Lung (tissue), 11 donors: ENCODE measurements at regions not wholly inside any gene's neighbourhood (a gene's known extent, or its start where the extent isn't known, plus 50 kb on each side); places are given as distances from the start of the nearest gene placed in this dataset.

Experiments
- ATAC-seq: fragments of 200-7000 bp; cut with Tn5 transposase; one replicate; pipeline ENCODE4 v1.9.1; 2020; ENCODE audit warnings: moderate number of reproducible peaks; ENCODE audit not compliant: insufficient read depth, low FRiP score
- DNase-seq, 3 donors: peaks; one replicate each; pipeline ENCODE4 v3.0.0-alpha.2; 2013 to 2017
- H3K27ac ChIP-seq, 2 donors: one replicate each; pipeline ENCODE4 v1.5.1; 2013; ENCODE audit warnings: mild to moderate bottlenecking in 2 of 2, moderate library complexity in 2 of 2, control low read depth in 1 of 2, inconsistent platforms in 1 of 2, low read depth in 1 of 2, low read length in 1 of 2
- H3K27me3 ChIP-seq, 3 donors: one replicate each; pipeline ENCODE4 v1.5.1; 2013; ENCODE audit warnings: low read length in 2 of 3; ENCODE audit not compliant: control insufficient read depth in 3 of 3, insufficient read depth in 3 of 3
- H3K36me3 ChIP-seq, 4 donors: one replicate each; pipeline ENCODE4 v1.5.1; 2013; ENCODE audit warnings: low read length in 4 of 4, mild to moderate bottlenecking in 1 of 4, moderate library complexity in 1 of 4; ENCODE audit not compliant: control insufficient read depth in 4 of 4, insufficient read depth in 4 of 4
- H3K4me1 ChIP-seq, 5 donors: one replicate each; pipeline ENCODE4 v1.5.1; 2013; ENCODE audit warnings: low read length in 5 of 5, mild to moderate bottlenecking in 2 of 5, moderate library complexity in 1 of 5; ENCODE audit not compliant: control insufficient read depth in 5 of 5, insufficient read depth in 5 of 5
- H3K4me3 ChIP-seq: one replicate; pipeline ENCODE4 v1.5.1; 2013; ENCODE audit warnings: mild to moderate bottlenecking, control low read depth, moderate library complexity
- H3K9ac ChIP-seq, 2 donors: one replicate each; pipeline ENCODE4 v1.5.1; 2013; ENCODE audit warnings: low read length in 2 of 2, control low read depth in 1 of 2; ENCODE audit not compliant: insufficient read depth in 1 of 2
- H3K9me3 ChIP-seq, 4 donors: one replicate each; pipeline ENCODE4 v1.5.1; 2013; ENCODE audit warnings: low read length in 3 of 4, mild to moderate bottlenecking in 1 of 4, moderate library complexity in 1 of 4; ENCODE audit not compliant: control insufficient read depth in 4 of 4, insufficient read depth in 3 of 4
- WGBS, 2 donors: extraction: QIAGEN DNeasy Blood & Tissue Kit; methylation state at CpG; one replicate each; pipeline ENCODE4 v1.1.7; 2013; 5-methylcytosine and 5-hydroxymethylcytosine counted together
- TF ChIP-seq, protein P1 (sequence below): IDR thresholded peaks from 2 replicates; pipeline ENCODE4 v1.5.1; 2012; ENCODE audit warnings: mild to moderate bottlenecking; ENCODE audit errors: control extremely low read depth, extremely low read depth
- donor health status: control.
- donor health status: control.
- donor health status: Bipolar disorder and iron deficiency.
- donor health status: healthy.
- donor health status: DM: yes; HTN: yes; CAD: no.

DNA sequence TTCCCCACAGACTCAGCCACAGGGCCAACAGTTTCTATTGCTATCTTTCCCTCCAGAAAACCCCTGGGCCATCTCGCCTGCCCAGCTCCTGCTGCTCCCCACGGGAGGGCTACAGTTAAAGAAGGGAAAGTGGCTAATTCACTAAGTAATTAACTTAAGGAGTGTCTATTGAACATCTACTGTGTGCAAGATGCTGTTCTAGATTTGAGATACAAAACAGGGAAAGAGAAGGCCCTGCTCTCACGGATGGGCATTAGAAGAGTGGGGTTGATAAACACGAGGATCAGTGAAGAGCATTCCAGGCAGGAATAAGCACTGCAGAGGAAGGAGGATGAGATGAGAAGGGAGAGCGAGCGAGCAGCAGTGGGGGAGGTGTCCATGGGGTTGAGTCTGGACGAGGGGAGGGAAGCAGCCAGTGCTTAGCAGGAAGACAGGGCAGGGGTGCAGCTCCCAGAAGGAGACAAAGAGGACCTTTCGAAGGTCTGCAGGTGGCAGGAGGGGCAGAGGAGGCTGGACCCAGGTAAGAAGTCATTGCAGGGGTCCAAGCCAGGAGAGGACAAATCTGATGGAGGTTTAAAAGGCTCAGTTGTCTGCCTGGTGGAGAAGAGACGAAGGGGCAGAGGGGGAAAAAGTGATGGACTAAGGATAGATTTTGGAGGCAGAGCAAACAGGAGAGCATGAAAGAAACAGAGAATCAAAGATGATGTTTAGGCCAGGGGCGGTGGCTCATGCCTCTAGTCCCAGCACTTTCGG is 64.7 kb downstream of the KLF15 start:
- TF ChIP-seq, protein P1, sequence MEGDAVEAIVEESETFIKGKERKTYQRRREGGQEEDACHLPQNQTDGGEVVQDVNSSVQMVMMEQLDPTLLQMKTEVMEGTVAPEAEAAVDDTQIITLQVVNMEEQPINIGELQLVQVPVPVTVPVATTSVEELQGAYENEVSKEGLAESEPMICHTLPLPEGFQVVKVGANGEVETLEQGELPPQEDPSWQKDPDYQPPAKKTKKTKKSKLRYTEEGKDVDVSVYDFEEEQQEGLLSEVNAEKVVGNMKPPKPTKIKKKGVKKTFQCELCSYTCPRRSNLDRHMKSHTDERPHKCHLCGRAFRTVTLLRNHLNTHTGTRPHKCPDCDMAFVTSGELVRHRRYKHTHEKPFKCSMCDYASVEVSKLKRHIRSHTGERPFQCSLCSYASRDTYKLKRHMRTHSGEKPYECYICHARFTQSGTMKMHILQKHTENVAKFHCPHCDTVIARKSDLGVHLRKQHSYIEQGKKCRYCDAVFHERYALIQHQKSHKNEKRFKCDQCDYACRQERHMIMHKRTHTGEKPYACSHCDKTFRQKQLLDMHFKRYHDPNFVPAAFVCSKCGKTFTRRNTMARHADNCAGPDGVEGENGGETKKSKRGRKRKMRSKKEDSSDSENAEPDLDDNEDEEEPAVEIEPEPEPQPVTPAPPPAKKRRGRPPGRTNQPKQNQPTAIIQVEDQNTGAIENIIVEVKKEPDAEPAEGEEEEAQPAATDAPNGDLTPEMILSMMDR = no peak
- WGBS, 2 donors = 80 to 81% methylated on average over 11 of the region's 11 CpGs

DNA sequence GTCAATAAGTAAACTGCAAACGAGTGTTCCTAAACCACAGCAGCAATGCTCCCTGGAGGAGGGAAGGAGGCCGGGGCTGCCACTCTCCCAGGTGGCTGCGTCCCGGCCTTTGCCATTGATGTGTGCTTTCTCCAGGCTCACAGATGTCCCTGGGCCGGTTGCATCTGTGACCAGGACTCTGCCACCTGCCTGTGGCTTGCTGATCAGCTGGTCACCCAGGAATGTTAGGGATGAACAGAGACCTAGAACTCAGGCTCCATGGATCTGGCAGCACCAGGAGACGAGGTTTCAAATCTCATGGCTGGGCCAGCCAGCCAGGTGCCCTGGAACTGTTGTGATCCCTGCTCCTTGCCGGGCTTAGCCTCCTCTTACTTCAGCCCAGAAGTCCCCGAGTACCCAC is 65.7 kb downstream of the KLF15 start:
- no peak for ATAC-seq
- Histone ChIP-seq H3K9me3 (peaks cover 0 to 3% (median 0%) of the 10 kb centered on the region in 4 donors), H3K27ac (no peak overlapping the region), H3K4me1 (peaks cover 2 to 44% (median 13%) of the 10 kb centered on the region in 5 donors), H3K4me3 (no peak overlapping the region), H3K9ac (no peak overlapping the region), H3K36me3 (no peaks in the 10 kb centered on the region), H3K27me3 (no peaks in the 10 kb centered on the region)
- TF ChIP-seq, protein P1 = no peak
- WGBS, 2 donors = 80 to 88% methylated on average over 8 of the region's 8 CpGs
- DNase-seq = no peak

More for the DNA sequence above, 64.7 kb downstream of the KLF15 start:
- peaks cover 0 to 3% (median 0%) of the 10 kb centered on the region in 4 donors for H3K9me3 ChIP-seq
- H3K4me3 ChIP-seq = no peak overlapping the region
- H3K27me3 ChIP-seq = no peaks in the 10 kb centered on the region
- no peaks in the 10 kb centered on the region for H3K36me3 ChIP-seq
- H3K9ac ChIP-seq = peak overlapping the region in 1 of 2 donors; percentile 23
- no peak overlapping the region for H3K27ac ChIP-seq
- DNase-seq (no peak), ATAC-seq (no peak)
- peaks cover 0 to 35% (median 9%) of the 10 kb centered on the region in 5 donors for H3K4me1 ChIP-seq

DNA sequence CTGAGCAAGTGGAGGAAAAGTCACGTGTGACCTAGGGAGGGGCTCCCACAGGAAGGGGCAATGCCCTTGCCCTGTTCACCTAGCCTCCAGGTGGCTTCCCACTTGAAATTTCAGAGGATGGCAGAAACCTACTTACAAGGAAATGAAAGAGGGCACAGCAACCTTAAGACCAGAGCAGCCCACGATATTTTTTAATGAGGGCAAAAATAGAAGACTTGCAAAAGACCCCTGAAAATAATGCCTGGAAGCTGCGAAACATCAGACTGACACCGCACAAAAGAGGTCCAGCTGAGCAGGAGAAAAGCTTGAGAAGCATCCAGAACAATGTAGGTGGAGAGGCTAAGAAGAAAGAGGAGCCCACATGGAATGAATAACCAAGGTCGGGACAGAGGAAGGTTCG is 66.1 kb downstream of the KLF15 start:
- H3K36me3 ChIP-seq = no peaks in the 10 kb centered on the region
- ATAC-seq (no peak), DNase-seq (no peak)

More for the DNA sequence above, 66.1 kb downstream of the KLF15 start:
- Histone ChIP-seq H3K9me3 (peaks cover 0 to 3% (median 0%) of the 10 kb centered on the region in 4 donors), H3K27me3 (no peaks in the 10 kb centered on the region), H3K4me1 (peaks cover 3 to 46% (median 13%) of the 10 kb centered on the region in 5 donors), H3K9ac (no peak overlapping the region), H3K4me3 (no peak overlapping the region), H3K27ac (no peak overlapping the region)
- TF ChIP-seq, protein P1 = no peak
- WGBS, 2 donors = 84 to 89% methylated on average over 6 of the region's 6 CpGs
